HG03103 (cell line): ENCODE measurements at regions not wholly inside any gene's neighbourhood (a gene's known extent, or its start where the extent isn't known, plus 50 kb on each side); places are given as distances from the start of the nearest gene placed in this dataset.
"Not testable (repeated sequence)": the region's sequence is repeated elsewhere in the genome, so short reads cannot be mapped to it uniquely, and the experiment has no call there.

Experiments
- ATAC-seq: cut with Tn5 transposase; IDR thresholded peaks from one replicate; pipeline ENCODE4 v1.9.1; 2021; ENCODE audit warnings: low read depth; ENCODE audit not compliant: unreplicated experiment

DNA sequence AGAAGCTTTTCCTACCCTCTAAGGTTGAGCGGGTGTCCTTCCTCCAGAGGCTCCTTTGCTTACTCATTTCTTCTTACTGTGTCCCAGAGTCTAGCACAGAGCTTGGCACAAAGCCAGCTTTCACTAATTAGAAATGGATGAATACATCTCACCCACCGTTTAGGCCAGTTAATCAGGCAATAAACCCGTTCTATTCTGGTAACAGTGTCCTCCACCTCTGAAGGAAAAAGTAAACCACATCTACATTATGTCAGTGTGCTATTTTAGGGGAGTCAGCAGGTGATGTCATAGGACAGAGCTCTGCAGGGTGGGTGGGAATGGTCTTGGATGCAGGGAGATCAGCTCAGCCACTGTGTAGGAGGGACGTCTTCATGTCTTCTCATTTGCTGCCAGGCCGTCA lies 109.2 kb downstream of the OSTF1 start:
- no peak for ATAC-seq

DNA sequence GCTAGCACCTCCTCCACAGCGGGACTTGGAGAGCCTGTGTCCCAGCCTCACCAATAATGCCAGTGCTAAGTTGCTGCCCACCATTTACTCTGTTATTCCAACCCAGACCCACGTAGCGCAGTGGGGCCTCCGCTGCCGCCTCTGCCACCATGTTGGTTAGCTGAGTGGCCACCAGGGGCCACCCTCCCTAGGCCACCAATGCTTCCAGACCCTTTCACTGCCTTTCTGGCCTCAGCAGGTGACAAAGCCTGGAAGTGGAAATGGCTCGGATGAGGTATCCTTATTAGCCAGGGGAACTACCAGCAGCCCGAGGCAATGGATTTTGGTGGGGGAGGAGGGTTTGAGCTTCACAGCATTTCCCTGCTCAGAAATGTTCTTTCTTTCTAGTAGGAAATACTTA lies 110.1 kb downstream of the OSTF1 start:
- no peak for ATAC-seq

DNA sequence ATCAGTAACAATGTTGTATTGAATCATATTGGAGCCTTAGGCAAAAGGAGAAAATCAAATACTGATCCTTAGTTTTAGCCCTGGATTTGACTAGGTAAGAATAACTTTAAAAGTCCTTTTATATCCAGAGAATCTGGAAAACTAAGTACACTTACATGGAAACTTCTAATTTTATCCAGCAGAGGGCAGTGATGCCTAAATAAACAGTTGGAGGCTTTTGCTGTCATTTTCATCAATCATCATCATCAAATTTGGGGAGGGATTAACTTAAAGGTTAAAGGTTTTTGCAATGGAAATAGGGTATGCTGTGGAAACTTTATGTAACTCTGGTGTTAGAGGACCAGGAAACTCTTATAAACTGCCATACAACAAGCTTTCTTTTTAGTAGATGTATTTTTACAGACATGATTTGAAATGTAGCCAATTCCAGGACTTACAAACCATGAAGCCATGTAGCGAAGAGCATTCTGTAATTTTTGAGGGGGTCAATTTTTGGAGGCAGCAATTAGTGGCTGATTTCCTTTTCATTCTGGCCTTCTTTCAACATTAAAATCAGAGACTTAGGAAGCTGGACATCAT lies 112.7 kb downstream of the OSTF1 start:
- ATAC-seq, result no peak

DNA sequence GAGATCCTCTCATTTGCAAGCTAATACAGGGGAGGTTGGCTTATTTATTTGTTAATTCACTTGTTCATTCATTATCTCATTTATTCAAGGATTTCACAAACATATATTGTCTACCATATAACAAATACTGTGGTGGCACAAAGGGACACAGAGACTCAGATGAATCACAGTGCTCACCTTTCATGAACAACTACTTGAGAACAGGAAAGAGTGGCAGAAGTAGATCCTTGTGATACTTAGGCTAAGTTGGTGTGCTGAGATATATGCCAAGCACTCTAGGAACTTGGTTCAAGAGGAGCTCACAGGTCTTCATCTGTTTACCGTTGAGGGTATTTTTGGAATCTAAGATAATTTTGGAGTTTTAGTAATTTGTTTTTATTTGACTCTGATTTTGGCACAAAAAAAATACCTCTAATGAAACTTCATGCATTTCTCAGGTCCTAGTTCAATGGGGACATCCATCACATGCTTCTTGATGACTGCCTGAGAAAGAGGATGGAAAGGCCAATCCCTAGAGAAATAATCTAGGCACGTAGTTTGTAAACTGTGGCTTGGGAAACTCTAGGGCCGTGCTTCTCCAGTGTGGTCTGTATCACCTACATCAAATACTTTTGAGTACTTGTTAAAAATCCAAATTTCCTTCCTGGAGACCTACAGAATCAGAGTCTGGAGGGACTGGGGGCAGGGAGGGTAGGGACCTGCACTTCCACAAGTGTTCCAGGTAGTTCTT lies 113.3 kb downstream of the OSTF1 start:
- ATAC-seq, result no peak

DNA sequence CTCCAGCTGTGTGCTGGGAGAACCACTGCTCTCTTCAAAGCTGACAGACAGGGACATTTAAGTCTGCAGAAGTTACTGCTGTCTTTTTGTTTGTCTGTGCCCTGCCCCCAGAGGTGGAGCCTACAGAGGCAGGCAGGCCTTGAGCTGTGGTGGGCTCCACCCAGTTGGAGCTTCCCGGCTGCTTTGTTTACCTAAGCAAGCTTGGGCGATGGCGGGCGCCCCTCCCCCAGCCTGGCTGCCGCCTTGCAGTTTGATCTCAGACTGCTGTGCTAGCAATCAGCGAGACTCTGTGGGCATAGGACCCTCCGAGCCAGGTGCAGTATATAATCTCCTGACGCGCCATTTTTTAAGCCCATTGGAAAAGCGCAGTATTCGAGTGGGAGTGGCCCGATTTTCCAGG lies 119.7 kb downstream of the OSTF1 start:
- not testable (repeated sequence) for ATAC-seq

DNA sequence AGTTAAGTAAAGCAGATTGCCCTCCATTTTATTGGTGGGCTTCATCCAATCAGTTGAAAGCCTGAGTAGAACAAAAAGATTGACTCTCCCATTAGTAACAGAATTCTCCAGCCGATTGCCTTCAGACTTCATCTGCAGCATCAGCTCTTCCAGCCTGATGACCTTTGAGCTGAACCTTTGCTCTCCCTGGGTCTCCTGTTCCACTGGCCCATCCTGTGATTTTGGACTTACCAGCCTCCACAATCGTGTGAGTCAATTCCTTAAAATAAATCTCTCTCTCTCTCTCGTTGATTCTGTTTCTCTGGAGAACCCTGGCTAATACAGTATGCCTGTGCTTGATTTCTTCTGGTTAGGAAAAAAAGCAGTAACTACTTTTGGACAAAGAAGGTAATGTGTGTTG lies 121.9 kb downstream of the OSTF1 start:
- ATAC-seq, result no peak

DNA sequence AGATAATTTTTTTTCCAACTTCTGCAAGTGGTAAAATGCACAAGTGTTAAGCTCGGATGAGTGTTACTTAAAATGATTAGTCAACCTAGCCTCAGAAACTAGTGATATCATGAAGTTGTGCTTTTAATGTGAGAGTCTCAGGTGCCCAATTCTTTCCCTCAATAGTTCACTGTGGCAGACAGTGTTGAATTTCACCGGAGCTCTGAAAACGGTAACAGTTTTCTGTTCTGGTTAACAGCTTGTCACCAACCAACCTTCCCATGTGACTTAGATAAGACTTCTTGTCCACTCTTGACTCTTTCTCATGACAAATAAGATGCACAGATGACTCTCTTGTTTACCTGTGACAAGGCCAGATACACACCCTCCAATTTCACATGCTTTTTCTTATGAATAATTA lies 125.5 kb downstream of the OSTF1 start:
- ATAC-seq, result no peak

DNA sequence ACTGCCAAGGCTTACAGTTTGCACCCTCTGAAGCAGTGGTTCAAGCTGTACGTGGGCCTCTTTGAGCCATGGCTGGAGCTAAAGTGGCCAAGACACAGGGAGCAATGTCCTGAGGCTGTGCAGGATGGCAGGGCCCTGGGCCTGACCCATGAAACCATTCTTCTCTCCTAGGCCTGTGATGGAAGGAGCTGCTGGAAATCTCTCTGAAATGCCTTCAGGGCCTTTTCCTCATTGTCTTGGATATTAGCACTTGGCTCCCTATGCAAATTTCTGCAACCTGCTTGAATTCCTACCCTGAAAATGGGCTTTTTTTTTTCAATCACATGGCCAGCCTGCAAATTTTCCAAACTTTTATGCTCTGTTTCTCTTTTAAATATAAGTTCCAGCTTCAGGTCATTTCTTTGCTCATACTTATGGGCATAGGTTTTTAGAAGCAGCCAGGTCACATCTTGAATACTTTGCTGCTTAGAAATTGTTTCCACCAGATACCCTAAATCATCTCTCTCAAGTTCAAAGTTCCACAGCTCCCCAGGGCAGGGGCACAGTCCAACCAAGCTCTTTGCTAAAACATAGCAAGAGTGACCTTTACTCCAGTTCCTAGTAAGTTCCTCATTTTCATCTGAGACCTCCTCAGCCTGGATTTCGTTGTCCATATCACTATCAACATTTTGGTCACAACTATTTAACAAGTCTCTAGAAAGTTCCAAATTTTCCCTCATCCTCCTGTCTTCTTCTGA lies 138.3 kb downstream of the OSTF1 start:
- ATAC-seq, result no peak

DNA sequence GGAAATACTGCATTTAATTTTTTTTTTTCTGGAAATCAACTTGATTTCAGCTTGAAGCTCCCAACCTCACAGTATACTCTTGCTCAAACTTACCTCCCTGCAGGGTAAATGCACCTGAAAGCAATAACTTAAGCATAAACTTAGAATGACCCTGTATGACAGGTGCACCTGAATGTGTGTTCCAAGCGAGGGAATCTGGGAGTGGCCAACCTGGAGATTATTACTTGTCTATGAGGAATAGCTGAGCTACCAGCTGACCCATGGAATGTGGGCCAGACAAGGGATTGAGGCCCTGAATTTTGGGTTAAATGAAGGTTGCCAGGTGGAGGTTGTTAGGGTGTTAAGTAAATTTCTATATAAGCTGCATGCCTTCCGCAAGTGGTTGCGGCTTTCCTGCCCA lies 140.6 kb downstream of the OSTF1 start:
- no peak for ATAC-seq

DNA sequence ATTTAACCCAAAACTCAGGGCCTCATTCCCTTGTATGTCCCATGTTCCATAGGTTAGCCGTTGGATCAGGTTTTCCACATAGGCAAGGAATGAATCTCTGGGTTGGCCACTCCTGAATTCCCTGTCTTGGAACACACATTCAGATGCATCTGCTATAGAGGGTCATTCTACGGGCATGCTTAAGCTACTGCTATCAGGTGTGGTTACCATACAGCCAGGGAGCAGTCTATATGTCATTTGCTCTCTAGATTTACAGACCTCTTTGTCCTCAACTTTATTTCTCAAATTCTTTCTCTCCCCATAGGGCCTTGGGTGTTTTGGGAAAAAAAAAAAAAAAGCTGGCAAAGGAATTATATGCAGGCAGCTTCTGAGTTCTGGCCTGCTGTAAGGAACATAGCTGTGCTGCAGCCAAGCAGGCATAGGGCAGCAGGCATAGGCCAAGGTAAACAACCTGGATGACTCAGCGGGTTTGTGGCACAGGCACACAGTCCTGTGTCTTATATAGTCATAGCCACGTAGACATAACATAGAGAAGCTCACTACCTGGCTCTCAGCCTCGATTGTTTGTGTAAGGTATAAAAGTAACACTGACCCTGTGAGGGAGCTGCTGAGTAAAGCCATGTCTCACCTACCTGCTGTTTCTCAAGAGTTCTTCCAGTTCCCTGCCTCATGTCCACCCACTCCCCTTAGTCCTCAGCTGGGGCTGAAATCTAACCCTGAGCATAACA lies 141.5 kb downstream of the OSTF1 start:
- ATAC-seq, result no peak

DNA sequence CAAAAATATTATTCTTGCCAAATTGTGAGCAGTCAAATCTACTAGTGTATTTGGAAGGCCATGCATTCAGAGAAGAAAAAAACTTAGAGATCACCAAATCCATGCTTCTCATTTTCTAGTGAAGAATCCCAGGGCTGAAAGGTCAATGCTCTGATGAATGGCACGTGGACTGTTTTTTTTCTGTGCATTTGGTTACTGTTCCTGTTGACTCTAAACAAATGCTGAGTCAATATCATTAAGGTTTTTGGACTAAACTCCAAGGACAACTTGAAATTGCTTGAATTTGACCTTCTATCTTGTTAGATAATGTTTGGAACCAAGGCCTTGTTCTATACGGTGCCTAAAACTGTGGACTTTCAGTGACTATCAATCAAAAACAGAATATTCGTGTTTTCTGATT lies 142.2 kb downstream of the OSTF1 start:
- ATAC-seq, result no peak

DNA sequence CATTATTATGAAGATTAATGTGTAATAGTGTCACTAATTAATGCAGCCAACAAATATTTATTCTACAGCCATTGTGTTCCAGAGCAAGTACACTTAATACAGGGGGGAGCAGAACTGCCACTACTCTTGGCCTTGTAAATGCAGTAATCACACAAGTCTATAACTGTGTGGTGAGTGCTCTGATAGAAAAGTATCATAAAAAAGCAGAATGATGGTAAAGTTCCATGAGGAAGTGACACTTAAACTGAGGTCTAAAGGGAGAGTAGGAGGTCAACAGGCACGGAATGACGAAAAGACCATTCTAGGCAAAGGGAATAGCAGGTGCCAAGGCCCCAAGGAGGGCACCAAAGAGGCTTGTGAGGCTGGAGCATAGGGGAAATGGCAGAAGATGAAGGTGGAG lies 142.9 kb downstream of the OSTF1 start:
- ATAC-seq, result no peak

DNA sequence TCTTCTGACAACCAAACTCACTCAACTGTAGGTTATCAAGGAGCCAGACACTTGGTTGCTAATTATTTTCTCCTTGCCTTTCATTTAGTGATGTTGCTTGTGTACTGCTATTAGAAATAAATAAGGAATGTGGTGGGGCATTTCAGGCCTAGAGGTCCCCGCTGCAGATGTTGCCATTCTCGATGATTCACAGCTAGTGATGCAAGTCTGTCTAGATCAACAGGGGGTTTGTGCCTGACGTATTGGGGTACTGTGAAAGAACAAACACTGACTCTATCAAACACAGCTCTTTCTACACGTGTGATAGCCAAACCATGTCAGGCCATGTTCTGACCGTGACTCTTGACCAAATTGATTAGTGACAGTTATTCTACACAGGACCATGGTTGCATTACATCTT lies 144.7 kb downstream of the OSTF1 start:
- ATAC-seq, result no peak

DNA sequence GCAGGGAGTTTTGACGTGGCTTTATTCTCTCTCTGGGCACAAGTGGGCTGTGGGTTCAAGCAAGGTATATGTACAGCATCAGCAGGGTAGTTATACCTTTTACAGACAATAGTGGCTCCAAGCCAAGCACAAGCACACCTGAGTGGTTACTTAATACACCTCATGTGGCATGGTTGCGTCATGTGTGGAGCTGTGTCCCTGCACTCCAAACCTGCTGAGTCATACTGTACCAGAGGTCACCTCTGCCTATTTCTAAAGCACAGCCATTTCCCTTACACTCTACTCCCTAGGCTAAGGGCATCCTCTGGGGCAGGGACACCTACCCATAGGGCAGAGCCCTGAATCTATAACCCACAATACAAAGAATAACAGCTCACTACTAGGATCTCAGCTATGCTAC lies 147.3 kb downstream of the OSTF1 start:
- ATAC-seq, result no peak

DNA sequence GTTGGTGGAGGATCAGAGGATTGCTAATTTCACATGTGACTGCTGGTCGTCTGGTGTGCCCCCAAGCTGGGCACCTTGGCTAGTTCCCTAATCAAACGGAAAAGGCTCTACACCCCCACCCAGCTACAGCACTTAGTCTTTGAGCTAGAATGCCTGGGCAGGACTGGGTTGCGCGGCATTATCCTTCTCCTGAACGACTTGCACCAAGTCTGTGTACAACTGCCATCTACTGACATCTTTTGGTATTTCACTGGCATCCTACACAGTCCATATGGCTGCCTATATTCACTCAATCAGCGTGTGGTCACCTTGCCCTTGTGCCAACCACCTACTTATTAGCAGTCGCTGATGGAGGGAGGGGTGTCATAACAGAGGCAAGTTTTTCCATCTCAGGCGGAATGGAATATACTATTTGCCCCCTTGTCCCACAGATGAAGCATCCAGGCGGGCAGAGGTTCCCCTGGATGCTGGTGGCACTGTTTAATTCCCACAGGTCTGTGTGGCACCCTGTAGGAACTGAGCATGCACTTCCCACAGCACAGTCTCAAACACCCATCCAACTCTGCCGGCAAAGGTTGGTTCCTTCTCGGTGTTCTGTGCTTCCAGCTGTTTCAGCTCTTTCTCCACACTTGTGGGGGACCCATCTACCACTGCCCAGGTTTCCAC lies 150.1 kb downstream of the OSTF1 start:
- ATAC-seq, result peak; percentile 94

DNA sequence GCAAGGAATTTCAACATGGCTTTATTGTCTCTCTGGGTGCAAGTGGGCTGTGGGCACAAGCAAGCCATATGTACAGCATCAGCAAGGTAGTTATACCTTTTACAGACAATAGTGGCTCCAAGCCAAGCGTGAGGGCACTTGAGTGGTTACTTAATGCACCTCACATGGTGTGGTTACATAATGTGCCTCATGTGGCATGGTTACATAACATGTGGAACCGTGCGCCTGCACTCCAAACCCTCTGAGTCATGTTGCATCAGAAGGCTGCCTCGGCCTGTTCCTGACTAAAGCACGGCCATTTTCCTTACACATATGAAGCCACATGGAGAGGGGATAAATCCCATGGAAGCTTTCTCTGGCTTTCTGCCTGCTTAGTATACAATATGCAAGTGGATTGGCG lies 150.9 kb downstream of the OSTF1 start:
- ATAC-seq, result no peak

DNA sequence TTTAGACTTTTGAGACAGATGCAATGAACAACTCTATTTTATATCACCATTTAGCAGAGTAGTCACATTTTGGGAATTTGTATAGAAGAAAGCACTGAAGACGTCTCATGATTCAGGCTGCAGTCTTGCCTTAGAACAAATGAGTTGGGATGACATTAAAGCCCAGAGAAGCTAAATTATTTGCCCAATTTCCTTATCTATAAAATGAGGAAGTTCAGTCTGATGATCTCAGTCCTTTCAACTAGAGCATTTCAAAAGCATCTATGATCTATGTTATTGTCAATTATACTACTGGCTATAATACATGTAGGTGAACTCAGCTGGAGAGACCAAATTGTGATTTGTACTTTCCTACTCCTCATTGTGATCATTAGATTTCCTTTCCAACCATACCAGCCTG lies 154.1 kb downstream of the OSTF1 start:
- no peak for ATAC-seq

DNA sequence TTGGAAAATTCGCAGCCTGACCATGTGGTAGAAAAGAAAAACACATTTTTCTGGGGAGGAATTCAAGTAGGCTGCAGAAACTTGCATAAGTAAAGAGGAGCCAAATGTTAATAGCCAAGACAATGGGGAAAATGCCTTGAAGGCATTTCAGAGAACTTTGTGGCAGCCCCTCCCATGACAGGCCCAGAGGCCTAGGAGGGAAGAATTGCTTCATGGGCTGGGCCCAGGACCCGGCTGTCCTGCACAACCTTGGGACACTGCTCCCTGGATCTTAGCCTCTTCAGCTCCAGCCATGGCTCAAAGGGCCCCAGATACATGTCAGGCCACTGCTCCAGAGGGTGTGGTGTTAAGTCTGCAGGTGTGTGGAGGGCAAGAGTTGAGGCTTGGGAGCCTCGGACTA lies 158.6 kb downstream of the OSTF1 start:
- ATAC-seq, result no peak

DNA sequence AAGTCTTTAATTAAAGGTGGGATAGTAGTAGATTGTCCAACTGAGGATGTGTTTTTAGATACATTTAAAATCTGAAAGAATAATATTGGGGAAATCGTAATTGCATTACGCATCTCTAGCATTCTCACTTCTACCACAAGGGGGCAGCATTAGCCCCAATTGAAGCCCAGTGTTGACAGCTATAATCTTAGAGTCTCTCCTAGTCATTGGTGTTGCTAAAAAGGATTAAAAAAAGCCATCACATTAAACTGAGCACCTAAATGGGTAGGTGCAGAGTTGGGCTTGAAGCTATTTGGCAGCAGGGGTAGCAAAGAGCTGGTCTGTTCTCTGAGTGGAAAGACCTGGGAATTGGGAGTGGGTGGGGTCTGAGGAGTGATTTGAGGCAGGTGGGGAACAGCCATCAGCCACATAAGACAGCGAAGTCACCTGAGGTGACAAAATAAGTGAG lies 177.2 kb downstream of the OSTF1 start:
- ATAC-seq, result peak; percentile 85

DNA sequence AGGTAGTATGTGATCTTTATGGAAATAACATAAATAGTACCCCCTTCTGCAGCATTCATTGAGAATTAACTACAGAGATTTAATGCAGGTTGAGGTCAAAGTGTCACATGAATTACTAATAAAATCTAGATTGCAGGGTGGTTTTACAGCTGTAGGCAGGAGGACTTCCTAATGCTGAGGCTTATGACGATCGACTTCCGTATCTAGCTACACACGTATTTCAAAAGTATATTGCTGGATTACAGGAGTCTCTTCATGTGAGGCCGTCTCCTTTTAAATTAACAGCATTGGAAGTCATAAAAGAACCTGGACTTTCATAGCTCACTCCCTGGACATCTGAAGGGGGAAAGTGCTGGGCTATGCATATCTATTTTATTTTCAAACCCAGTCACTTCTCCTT lies 180.9 kb downstream of the OSTF1 start:
- no peak for ATAC-seq

DNA sequence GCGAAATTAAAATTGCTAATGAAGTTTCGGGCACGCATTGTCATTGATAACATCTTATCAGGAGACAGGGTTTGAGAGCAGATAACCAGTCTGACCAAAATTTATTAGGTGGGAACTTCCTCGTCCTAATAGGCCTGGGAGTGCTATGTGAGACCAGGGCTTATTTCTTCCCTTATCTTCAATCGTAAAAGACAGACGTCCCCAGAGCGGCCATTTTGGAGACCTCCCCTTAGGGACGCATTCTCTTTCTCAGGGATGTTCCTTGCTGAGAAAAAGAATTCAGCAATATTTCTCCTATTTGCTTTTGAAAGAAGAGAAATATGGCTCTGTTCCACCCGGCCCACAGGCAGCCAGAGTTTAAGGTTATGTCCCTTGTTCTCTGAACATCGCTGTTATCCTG lies 184.7 kb downstream of the OSTF1 start:
- not testable (repeated sequence) for ATAC-seq
